ENCODE measurements at regions not wholly inside any gene's neighbourhood (a gene's known extent, or its start where the extent isn't known, plus 50 kb on each side); places are given as distances from the start of the nearest gene placed in this dataset.

DNA sequence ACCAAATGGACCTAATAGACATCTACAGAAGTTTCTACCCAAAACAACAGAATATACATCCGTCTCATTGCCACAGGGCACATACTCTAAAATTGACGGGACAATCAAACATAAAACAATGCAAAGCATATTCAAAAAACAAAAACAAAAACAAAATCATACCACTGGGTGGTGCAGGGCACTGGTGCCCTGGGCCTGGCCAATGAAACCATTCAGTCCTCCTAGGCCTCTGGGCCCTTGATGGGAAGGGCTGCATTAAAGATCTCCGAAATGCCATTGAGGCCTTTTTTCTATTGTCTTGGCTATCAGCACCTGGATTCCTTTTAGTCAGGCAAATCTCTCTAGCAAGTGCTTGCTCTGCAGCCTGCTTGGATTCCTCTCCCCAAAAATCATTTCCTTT lies 213.9 kb upstream of the ZCCHC13 start:
- DNase-seq (ENCODE audit: extremely low read depth, low read depth) = no peak
- no peak overlapping the region for H3K4me3 ChIP-seq (replicated peaks; ENCODE audit: low read depth, low read length)
- TF ChIP-seq, protein P1, sequence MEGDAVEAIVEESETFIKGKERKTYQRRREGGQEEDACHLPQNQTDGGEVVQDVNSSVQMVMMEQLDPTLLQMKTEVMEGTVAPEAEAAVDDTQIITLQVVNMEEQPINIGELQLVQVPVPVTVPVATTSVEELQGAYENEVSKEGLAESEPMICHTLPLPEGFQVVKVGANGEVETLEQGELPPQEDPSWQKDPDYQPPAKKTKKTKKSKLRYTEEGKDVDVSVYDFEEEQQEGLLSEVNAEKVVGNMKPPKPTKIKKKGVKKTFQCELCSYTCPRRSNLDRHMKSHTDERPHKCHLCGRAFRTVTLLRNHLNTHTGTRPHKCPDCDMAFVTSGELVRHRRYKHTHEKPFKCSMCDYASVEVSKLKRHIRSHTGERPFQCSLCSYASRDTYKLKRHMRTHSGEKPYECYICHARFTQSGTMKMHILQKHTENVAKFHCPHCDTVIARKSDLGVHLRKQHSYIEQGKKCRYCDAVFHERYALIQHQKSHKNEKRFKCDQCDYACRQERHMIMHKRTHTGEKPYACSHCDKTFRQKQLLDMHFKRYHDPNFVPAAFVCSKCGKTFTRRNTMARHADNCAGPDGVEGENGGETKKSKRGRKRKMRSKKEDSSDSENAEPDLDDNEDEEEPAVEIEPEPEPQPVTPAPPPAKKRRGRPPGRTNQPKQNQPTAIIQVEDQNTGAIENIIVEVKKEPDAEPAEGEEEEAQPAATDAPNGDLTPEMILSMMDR (IDR thresholded peaks at IDR 0.05; ENCODE audit: low read depth, low read length, missing control alignments) = no peak

DNA sequence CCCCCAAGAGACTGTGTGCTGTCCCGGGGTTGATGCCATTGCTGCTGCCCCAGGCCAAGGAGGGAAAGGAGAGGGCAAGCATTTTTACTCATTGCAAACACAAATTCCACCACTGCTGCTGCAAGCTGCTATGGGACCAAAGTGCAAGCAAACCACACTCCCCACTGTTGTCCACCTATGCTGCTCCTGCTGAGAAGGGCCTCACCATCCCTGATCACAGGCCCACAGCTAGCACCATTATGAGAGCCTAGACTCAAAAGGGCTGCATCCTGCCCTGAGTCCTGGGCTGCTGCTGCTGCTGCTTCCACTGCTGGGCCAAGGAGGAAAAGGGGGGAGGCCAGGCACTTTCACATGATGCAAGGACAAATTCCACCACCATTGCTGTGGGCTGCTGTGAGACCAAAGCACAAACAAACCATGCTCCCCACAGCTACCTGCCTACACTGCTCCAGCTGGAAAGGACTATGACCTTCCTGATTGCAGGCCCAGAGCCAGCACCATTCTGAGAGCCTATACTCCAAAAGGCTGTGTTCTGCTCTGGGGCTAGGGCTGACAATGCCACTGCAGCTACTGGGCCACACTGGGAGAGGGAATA lies 218.2 kb upstream of the ZCCHC13 start:
- TF ChIP-seq, protein P1 (IDR thresholded peaks at IDR 0.05; ENCODE audit: low read depth, low read length, missing control alignments) = no peak
- DNase-seq (ENCODE audit: extremely low read depth, low read depth) = no peak
- H3K4me3 ChIP-seq (replicated peaks; ENCODE audit: low read depth, low read length) = no peak overlapping the region

DNA sequence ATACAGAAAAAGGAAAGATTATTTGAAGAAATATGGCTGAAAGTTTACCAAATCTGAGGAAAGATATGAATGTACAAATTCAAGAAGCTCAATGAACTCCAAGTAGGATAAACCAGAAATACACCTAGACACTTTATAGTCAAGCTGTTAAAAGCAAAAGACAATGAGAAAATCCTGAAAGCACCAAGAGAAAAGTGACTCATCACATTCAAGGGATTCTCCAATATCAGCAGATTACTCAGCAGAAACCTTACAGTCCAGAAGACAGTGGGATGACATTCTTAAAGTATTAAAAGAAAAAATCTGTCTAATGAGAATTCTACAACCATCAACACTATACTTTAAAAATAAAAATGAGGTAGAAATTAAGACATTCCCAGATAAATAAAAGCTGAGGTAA lies 223.8 kb upstream of the ZCCHC13 start:
- no peak overlapping the region for H3K4me3 ChIP-seq (replicated peaks; ENCODE audit: low read depth, low read length)
- no peak for DNase-seq (ENCODE audit: extremely low read depth, low read depth)
- TF ChIP-seq, protein P1 (IDR thresholded peaks at IDR 0.05; ENCODE audit: low read depth, low read length, missing control alignments) = no peak

- no peak overlapping the region for H3K4me3 ChIP-seq (replicated peaks; ENCODE audit: low read depth, low read length)
- DNase-seq (ENCODE audit: extremely low read depth, low read depth) = no peak
- TF ChIP-seq, protein P1 (IDR thresholded peaks at IDR 0.05; ENCODE audit: low read depth, low read length, missing control alignments) = no peak
Measured at GRCh38 chrX:74065831-74066390, 213.4 kb upstream of the XIST start.

DNA sequence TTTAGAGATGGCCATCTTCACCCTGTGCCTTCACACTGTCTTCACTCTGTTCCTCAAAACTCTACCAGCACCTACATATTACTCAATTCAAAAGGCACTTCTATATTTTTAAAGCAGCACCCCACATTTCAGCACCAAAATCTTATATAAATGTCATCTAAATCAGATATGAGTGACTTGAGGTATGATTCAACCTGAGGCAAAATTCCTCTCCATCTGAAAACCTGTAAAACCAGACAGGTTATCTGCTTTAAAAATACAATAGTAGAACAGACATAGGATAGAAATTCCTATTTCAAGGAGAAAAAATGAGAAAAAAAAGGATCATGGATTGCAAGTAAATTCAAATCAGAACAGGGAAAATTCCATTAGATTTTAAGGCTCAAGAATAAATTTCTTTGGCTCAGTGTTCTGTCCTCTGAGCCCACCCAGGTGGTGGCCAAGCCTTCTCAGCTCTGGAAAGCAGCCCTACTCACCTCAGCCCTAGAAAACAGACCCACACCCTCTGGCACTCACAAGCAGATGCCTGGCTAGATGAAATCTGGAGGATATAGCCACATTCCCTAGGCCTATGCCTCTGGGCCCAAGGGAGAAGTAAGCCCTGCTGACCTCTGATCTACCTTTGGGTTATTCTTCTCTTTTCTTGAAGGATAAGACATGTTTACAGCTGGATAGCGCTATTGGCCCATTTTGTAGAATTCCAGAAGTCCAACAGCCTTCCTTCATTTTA lies 211.1 kb upstream of the XIST start:
- no peak for DNase-seq (ENCODE audit: extremely low read depth, low read depth)
- no peak overlapping the region for H3K4me3 ChIP-seq (replicated peaks; ENCODE audit: low read depth, low read length)
- TF ChIP-seq, protein P1 (IDR thresholded peaks at IDR 0.05; ENCODE audit: low read depth, low read length, missing control alignments) = no peak

DNA sequence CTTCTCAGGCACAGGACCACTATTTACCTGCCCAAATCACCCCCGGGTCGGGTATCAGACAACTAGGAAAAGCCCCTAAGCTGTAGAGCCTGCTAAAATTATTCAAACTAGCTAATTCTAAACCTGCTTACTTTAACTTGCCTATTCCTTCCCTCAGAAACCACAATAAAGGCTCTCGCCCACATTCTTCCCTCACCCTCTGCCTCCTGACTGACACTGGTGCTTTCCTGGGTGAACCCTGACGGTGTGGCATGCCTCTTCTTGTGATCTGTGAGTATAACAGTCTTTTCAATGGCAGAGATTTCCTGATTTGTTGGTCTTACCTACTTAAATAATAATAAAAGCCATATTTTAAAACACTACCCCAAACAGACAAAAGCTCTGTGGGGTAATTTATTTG lies 209.4 kb upstream of the XIST start:
- TF ChIP-seq, protein P1 (IDR thresholded peaks at IDR 0.05; ENCODE audit: low read depth, low read length, missing control alignments) = no peak

More for the DNA sequence above, 209.4 kb upstream of the XIST start:
- H3K4me3 ChIP-seq (replicated peaks; ENCODE audit: low read depth, low read length) = no peak overlapping the region
- DNase-seq (ENCODE audit: extremely low read depth, low read depth) = no peak
